ENCODE measurements at regions not wholly inside any gene's neighbourhood (a gene's known extent, or its start where the extent isn't known, plus 50 kb on each side); places are given as distances from the start of the nearest gene placed in this dataset.
"Not testable (repeated sequence)": the region's sequence is repeated elsewhere in the genome, so short reads cannot be mapped to it uniquely, and the experiment has no call there.

GRCh38 chr3:72618739-72619138 is 229.5 kb downstream of the SHQ1 start:
- H3K9me3 ChIP-seq (ENCODE audit: insufficient read depth, low read depth, low read length), result no peaks in the 10 kb centered on the region
- no peak overlapping the region for H3K9ac ChIP-seq (ENCODE audit: low read depth, low read length)
- no peaks in the 10 kb centered on the region for H3K36me3 ChIP-seq (ENCODE audit: insufficient read depth, low read depth, low read length)
- H3K27me3 ChIP-seq (ENCODE audit: insufficient read depth, low read length), result no peaks in the 10 kb centered on the region
- H3K4me3 ChIP-seq (ENCODE audit: low read length), result no peak overlapping the region
- H3K4me1 ChIP-seq (ENCODE audit: insufficient read depth, low read length), result no peaks in the 10 kb centered on the region
- no peak overlapping the region for H3K27ac ChIP-seq (ENCODE audit: low read length)

- H3K27ac ChIP-seq (ENCODE audit: low read length), result no peak overlapping the region
- no peak overlapping the region for H3K9ac ChIP-seq (ENCODE audit: low read depth, low read length)
- no peaks in the 10 kb centered on the region for H3K4me1 ChIP-seq (ENCODE audit: insufficient read depth, low read length)
- H3K4me3 ChIP-seq (ENCODE audit: low read length), result no peak overlapping the region
- H3K9me3 ChIP-seq (ENCODE audit: insufficient read depth, low read depth, low read length), result no peaks in the 10 kb centered on the region
- H3K36me3 ChIP-seq (ENCODE audit: insufficient read depth, low read depth, low read length), result no peaks in the 10 kb centered on the region
- no peaks in the 10 kb centered on the region for H3K27me3 ChIP-seq (ENCODE audit: insufficient read depth, low read length)
Measured at GRCh38 chr3:72617424-72618024, 230.7 kb downstream of the SHQ1 start.

GRCh38 chr3:72615776-72616175 is 232.5 kb downstream of the SHQ1 start:
- no peaks in the 10 kb centered on the region for H3K4me1 ChIP-seq (ENCODE audit: insufficient read depth, low read length)
- no peak overlapping the region for H3K9ac ChIP-seq (ENCODE audit: low read depth, low read length)
- no peak overlapping the region for H3K4me3 ChIP-seq (ENCODE audit: low read length)
- H3K9me3 ChIP-seq (ENCODE audit: insufficient read depth, low read depth, low read length), result no peaks in the 10 kb centered on the region
- no peaks in the 10 kb centered on the region for H3K27me3 ChIP-seq (ENCODE audit: insufficient read depth, low read length)
- no peak overlapping the region for H3K27ac ChIP-seq (ENCODE audit: low read length)
- no peaks in the 10 kb centered on the region for H3K36me3 ChIP-seq (ENCODE audit: insufficient read depth, low read depth, low read length)

- Histone ChIP-seq H3K27me3 (ENCODE audit: insufficient read depth, low read length) (no peaks in the 10 kb centered on the region), H3K36me3 (ENCODE audit: insufficient read depth, low read depth, low read length) (no peaks in the 10 kb centered on the region), H3K4me1 (ENCODE audit: insufficient read depth, low read length) (no peaks in the 10 kb centered on the region), H3K27ac (ENCODE audit: low read length) (no peak overlapping the region), H3K9ac (ENCODE audit: low read depth, low read length) (no peak overlapping the region), H3K4me3 (ENCODE audit: low read length) (no peak overlapping the region), H3K9me3 (ENCODE audit: insufficient read depth, low read depth, low read length) (no peaks in the 10 kb centered on the region)
Measured at GRCh38 chr3:72615182-72615581, 233.1 kb downstream of the SHQ1 start.

- no peaks in the 10 kb centered on the region for H3K4me1 ChIP-seq (ENCODE audit: insufficient read depth, low read length)
- no peaks in the 10 kb centered on the region for H3K27me3 ChIP-seq (ENCODE audit: insufficient read depth, low read length)
Measured at GRCh38 chr3:72614394-72615074, 233.7 kb downstream of the SHQ1 start.

GRCh38 chr3:72613871-72614270 is 234.4 kb downstream of the SHQ1 start:
- no peak overlapping the region for H3K27ac ChIP-seq (ENCODE audit: low read length)
- no peak overlapping the region for H3K9ac ChIP-seq (ENCODE audit: low read depth, low read length)
- no peak overlapping the region for H3K4me3 ChIP-seq (ENCODE audit: low read length)
- H3K4me1 ChIP-seq (ENCODE audit: insufficient read depth, low read length), result no peaks in the 10 kb centered on the region
- no peaks in the 10 kb centered on the region for H3K9me3 ChIP-seq (ENCODE audit: insufficient read depth, low read depth, low read length)
- no peaks in the 10 kb centered on the region for H3K36me3 ChIP-seq (ENCODE audit: insufficient read depth, low read depth, low read length)
- no peaks in the 10 kb centered on the region for H3K27me3 ChIP-seq (ENCODE audit: insufficient read depth, low read length)

More at GRCh38 chr3:72614394-72615074, 233.7 kb downstream of the SHQ1 start:
- H3K4me3 ChIP-seq (ENCODE audit: low read length), result no peak overlapping the region
- H3K9ac ChIP-seq (ENCODE audit: low read depth, low read length), result no peak overlapping the region
- H3K27ac ChIP-seq (ENCODE audit: low read length), result no peak overlapping the region
- no peaks in the 10 kb centered on the region for H3K36me3 ChIP-seq (ENCODE audit: insufficient read depth, low read depth, low read length)
- no peaks in the 10 kb centered on the region for H3K9me3 ChIP-seq (ENCODE audit: insufficient read depth, low read depth, low read length)

- not testable (repeated sequence) for H3K4me3 ChIP-seq (ENCODE audit: low read length); H3K27me3 ChIP-seq (ENCODE audit: insufficient read depth, low read length); H3K27ac ChIP-seq (ENCODE audit: low read length); H3K36me3 ChIP-seq (ENCODE audit: insufficient read depth, low read depth, low read length); H3K9ac ChIP-seq (ENCODE audit: low read depth, low read length); H3K9me3 ChIP-seq (ENCODE audit: insufficient read depth, low read depth, low read length); H3K4me1 ChIP-seq (ENCODE audit: insufficient read depth, low read length)
Measured at GRCh38 chr3:72609114-72609513, 239.1 kb downstream of the SHQ1 start.

GRCh38 chr3:72606005-72606800 is 242.0 kb downstream of the SHQ1 start:
- H3K27me3 ChIP-seq (ENCODE audit: insufficient read depth, low read length), result 0 out of 2 replicates have a peak, but pooled peaks cover under 1% of the 10 kb centered on the region
- H3K9ac ChIP-seq (ENCODE audit: low read depth, low read length), result no peak overlapping the region
- H3K27ac ChIP-seq (ENCODE audit: low read length), result no peak overlapping the region
- H3K9me3 ChIP-seq (ENCODE audit: insufficient read depth, low read depth, low read length), result no peaks in the 10 kb centered on the region
- H3K4me1 ChIP-seq (ENCODE audit: insufficient read depth, low read length), result no peaks in the 10 kb centered on the region
- no peaks in the 10 kb centered on the region for H3K36me3 ChIP-seq (ENCODE audit: insufficient read depth, low read depth, low read length)
- H3K4me3 ChIP-seq (ENCODE audit: low read length), result no peak overlapping the region

- Histone ChIP-seq H3K9me3 (ENCODE audit: insufficient read depth, low read depth, low read length) (no peaks in the 10 kb centered on the region), H3K27ac (ENCODE audit: low read length) (no peak overlapping the region), H3K4me1 (ENCODE audit: insufficient read depth, low read length) (no peaks in the 10 kb centered on the region), H3K4me3 (ENCODE audit: low read length) (no peak overlapping the region), H3K9ac (ENCODE audit: low read depth, low read length) (no peak overlapping the region), H3K36me3 (ENCODE audit: insufficient read depth, low read depth, low read length) (no peaks in the 10 kb centered on the region), H3K27me3 (ENCODE audit: insufficient read depth, low read length) (peaks cover 11% of the 10 kb centered on the region; the same call in 1 of the 2 replicates)
Measured at GRCh38 chr3:72604328-72604727, 243.9 kb downstream of the SHQ1 start.

- peaks cover 11% of the 10 kb centered on the region for H3K27me3 ChIP-seq (ENCODE audit: insufficient read depth, low read length)
- H3K4me3 ChIP-seq (ENCODE audit: low read length), result no peak overlapping the region
- H3K4me1 ChIP-seq (ENCODE audit: insufficient read depth, low read length), result peaks cover 7% of the 10 kb centered on the region
- no peak overlapping the region for H3K27ac ChIP-seq (ENCODE audit: low read length)
- H3K36me3 ChIP-seq (ENCODE audit: insufficient read depth, low read depth, low read length), result no peaks in the 10 kb centered on the region
- H3K9me3 ChIP-seq (ENCODE audit: insufficient read depth, low read depth, low read length), result no peaks in the 10 kb centered on the region
- no peak overlapping the region for H3K9ac ChIP-seq (ENCODE audit: low read depth, low read length)
Measured at GRCh38 chr3:72601983-72602750, 246.1 kb downstream of the SHQ1 start.

- Histone ChIP-seq H3K9ac (ENCODE audit: low read depth, low read length) (no peak overlapping the region), H3K4me1 (ENCODE audit: insufficient read depth, low read length) (peaks cover 7% of the 10 kb centered on the region), H3K27me3 (ENCODE audit: insufficient read depth, low read length) (peaks cover 14% of the 10 kb centered on the region), H3K9me3 (ENCODE audit: insufficient read depth, low read depth, low read length) (no peaks in the 10 kb centered on the region), H3K4me3 (ENCODE audit: low read length) (no peak overlapping the region), H3K27ac (ENCODE audit: low read length) (no peak overlapping the region), H3K36me3 (ENCODE audit: insufficient read depth, low read depth, low read length) (no peaks in the 10 kb centered on the region)
Measured at GRCh38 chr3:72601060-72601459, 247.2 kb downstream of the SHQ1 start.
